ENCODE measurements at regions not wholly inside any gene's neighbourhood (a gene's known extent, or its start where the extent isn't known, plus 50 kb on each side); places are given as distances from the start of the nearest gene placed in this dataset.

GRCh38 chr18:65265761-65266160 is 485.1 kb upstream of the CDH7 start:
- TF ChIP-seq CTCF (IDR thresholded peaks at IDR 0.05), result no peak
- TF ChIP-seq POLR2AphosphoS5 (IDR thresholded peaks at IDR 0.05), result no peak
- no peak for TF ChIP-seq POLR2A (IDR thresholded peaks at IDR 0.05)
